IPS-NIHi7 (cell line): ENCODE measurements at regions not wholly inside any gene's neighbourhood (a gene's known extent, or its start where the extent isn't known, plus 50 kb on each side); places are given as distances from the start of the nearest gene placed in this dataset.
"Not testable (repeated sequence)": the region's sequence is repeated elsewhere in the genome, so short reads cannot be mapped to it uniquely, and the experiment has no call there.

Experiments used
- DNase-seq: peaks from one replicate; pipeline ENCODE4 v3.0.0; 2012; ENCODE audit warnings: mixed read lengths; ENCODE audit errors: extremely low spot score

DNA sequence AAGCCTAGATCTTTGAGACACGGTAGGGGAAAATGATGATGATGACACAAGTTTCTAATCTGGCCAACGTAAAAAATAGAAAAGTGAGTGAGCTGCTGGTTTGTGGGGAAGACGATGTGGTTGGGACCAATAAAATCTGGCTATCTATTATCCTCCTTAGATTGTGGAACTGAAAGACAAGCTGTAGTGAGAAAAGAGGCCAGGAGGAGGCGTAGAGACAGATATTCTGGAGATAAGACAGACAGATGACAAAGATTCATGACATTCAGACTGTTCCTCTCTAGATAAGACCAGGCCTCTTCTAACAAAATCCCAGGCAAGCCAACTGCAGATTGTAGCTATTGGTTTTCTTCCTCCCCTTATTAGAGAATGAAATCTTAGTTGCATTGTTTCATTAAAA is 376.3 kb upstream of the UBE2E3 start:
- DNase-seq = peak; percentile 30

DNA sequence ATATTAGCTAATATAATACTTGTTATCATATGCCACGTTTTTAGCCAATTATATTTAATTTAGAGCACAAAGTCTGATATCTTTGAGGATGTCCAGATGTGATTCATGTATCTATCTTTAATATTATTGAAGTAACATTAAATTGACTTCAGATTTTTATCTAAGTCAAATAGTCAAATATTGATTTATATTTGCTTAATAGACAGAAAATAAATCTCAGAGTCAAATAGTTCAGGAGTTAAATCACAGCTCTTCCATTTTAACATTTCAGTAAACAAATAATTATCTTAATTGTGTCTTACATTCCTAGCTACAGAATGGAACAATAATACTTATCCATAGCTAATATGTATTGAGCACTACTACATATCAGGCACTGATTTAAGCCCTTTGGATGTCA is 379.4 kb upstream of the UBE2E3 start:
- DNase-seq = no peak

DNA sequence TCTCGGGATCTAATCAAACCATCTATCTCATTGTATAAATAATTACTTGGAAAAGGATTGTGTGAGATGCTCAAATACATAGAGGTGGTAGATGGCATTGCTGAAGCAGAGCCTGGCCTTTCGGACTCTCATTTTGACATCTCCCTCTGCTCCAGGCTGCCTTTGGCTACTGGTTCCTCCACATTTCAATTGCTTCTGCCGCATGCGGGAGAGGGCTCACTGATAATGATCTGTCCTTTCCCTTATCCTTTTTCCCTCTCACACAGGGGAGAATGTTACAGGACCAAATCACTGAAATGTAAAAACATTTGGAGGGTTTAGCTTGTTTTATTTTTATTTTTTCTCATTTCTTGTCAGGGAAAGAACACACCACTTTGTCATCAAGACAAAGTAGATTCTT is 380.6 kb upstream of the UBE2E3 start:
- DNase-seq = no peak

DNA sequence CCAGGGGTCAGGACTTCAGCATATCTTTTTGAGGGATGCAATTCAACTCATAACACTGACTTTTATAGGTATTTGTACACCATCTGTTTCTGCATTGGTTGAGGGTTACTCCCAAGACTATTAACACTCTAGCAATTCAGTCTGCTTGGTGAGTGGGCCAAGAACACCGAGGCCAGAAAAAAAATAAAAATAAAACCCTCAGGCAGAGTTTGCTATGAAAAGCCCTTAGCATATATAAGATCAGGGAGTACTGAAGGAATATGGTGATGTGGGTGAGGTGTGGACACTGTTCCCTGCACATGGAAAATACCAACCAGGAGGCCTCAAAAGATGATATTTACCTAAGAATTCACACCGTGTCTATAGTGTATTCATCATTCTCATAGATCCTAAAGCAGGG is 383.2 kb upstream of the UBE2E3 start:
- DNase-seq = no peak

DNA sequence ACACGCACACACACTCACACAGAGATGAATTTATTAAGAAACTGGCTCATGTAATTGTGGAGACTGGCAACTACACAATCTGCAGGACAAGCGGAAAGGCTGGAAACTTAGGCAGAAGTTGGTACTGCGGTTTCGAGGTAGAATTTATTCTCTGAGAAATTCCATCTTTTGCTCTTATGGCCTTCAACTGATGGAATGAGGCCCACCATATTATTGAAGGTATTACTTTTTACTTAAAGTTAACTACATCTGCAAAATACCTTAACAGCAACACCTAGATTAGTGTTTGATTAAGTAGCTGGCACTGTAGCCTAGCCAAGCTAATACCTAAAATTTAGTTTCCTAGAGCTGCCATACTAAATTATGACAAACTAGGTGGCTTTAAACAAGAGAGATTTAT is 384.0 kb upstream of the UBE2E3 start:
- DNase-seq = no peak

DNA sequence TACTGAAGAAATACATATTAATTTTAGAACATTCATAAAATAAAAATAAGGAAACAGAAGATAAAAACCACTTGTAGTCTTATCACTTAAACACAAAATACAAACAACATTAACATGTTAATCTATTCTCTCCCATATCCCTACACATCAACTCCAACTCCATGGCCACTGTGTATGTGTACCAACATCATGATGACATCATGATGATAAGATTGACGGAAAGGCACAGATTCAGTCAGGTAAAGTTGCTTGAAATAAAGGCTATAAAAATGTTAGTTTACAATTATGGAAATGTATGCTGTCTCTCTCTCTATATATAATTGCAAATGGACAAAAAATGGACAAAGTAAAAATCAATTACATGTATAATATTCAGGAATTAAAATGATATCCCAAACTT is 388.5 kb upstream of the UBE2E3 start:
- DNase-seq = no peak

DNA sequence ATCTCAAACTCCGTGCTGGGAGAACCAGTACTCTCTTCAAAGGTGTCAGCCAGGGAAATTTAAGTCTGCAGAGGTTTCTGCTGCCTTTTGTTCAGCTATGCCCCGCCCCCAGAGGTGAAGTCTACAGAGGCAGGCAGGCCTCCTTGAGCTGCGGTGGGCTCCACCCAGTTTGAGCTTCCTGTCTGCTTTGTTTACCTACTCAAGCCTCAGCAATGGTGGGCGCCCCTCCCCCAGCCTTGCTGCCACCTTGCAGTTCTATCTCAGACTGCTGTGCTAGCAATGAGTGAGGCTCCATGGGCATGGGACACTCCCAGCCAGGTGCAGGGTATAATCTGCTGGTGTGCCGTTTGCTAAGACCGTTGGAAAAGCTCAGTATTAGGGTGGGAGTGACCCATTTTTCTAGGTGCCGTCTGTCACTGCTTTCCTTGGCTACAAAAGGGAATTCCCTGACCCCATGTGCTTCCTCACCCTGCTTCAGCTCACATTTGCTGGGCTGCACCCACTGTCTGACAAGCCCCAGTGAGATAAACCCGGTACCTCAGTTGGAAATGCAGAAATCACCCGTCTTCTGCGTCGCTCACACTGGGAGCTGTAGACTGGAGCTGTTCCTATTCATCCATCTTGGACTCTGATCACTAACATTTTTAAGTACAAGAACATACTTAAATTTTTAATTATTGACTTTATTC is 389.2 kb upstream of the UBE2E3 start:
- not testable (repeated sequence) for DNase-seq

DNA sequence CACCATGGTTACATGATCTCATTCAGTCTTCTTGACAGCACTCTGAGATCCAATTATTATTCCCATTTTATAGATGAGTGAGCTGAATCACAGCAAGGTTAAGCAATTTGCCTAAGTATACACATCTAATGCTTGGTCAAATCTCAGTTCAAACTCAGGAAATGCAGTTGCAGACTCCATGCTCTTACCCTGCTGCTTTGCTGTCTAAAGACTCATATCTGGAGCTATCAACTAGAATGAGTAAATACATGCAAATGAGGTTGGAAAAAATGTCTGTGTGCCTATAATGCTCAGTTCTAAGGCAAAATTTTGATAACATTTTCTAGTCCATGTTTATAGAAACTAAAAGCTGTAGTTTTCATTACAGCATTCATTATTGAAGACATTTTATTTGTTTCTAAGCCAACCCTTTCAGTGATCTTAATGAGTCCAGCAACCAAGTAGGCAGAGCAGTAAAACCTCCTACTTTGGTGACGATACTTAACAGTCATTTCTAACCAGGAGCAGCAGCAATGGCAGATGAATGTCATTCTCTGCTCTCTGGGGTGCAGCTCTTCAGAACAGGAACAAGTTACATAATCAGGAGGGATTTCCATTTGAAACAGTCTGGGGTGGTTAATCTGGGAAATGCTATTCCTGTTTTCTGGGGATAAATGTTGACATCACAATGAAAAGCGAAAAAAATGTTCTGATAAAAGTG is 396.8 kb upstream of the UBE2E3 start:
- DNase-seq = no peak

DNA sequence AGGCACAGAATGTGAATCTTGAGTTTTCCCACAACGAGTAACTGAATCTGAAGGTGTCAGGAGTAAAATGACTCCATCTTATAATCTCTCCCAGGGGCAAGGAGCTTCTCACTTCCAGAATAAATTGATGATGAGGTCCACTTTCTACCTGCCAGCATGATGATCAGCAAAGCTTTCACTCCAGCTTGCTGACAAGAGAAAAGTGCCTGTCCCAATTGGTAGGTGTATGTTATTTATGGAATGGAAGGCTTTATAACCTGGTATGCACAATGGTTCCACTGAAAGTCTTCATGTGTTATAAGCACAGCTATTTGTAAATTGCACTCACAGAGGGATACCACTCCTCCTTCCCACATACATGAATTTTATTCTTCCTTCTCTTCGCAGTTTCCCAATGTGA is 401.0 kb upstream of the UBE2E3 start:
- DNase-seq = no peak

DNA sequence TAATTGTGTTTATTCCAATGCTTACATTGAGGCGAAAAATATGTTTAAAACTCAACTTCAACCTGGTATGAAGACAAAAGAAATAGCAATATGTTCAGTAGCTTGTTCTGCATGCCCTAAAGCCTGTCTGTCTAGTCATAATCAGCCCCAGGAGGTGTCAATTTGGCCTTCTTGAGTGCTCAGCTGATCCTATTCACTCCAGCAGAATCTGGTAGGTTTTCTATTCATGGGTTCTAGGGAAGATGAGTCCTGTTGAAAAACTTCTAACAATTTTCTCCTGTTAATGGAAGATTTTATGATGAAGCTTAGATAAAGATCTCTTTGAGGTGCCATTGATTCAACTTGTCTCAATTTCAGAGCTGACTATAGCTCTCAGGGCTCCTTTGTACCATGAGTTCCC is 402.0 kb upstream of the UBE2E3 start:
- no peak for DNase-seq

DNA sequence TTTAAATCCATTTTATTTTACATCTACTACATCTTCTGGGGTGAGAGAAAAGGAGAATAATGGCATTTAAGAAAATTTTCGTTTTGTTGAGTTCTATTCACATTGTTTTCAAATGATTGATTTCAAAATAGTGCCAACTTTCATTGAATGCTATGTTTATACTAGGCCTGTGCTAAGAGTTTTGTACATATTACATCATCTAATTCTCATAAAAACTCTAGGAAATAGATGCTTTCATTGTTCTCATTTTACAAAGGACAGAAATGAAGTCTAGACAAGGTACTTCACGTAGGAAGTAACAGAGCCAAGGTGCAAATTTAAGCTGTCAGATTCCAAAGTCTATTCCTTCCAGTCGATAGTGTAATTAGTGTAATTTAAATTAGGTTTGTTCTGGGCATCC is 402.8 kb upstream of the UBE2E3 start:
- no peak for DNase-seq

DNA sequence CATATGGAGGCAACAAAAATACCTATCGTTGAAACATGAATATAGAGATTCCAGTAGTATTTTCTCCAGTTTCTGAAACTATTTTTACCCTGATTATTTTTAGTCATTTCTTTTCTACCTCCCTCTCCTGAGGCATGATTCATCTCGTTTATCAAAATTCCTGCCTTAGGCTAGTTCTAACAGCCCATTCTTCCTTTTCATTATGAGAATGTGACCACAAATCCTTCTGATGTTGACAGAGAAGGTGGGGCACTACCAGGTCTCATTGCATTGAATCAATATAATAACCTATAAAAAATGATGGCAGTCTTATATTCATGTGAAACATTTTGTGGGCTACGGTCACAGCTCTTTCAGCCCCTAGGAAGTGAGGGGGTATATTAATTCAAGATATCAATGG is 406.5 kb upstream of the UBE2E3 start:
- DNase-seq = no peak

DNA sequence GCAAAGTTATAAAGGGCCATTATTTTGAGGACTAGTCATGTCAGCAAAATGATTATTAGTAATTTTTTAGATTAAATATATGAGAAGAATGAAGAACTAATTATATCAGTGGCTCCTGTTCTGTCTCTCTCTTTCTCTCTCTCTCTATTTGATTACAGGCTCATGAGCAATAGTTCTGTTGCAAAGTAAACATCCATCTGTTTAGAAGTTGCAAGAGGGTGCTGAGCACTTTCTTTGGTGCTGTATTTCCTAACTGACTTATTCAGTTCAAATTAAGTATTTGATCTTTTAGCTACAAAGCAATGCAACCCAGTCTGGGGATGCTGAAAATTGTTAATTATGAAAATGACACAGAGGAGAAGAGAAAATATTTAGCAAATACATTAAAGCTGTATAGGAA is 408.1 kb upstream of the UBE2E3 start:
- no peak for DNase-seq

DNA sequence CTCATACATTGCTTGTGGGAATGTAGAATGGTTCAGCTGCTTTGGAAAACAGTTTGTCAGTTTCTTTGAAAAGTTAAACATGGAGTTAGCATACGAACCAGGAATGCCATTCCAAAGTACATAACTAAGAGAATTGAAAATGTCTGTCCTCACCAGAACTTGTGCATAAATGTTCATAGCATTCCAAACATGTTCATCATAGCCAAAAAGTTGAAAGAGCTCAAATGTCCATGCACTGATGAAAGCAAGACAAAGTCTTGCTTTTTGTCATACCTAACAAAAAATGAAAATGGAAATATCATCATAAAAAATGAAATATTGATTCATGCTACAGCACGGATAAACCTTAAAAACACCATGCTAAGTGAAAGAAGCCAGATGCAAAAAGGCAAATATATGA is 408.8 kb upstream of the UBE2E3 start:
- DNase-seq = no peak

DNA sequence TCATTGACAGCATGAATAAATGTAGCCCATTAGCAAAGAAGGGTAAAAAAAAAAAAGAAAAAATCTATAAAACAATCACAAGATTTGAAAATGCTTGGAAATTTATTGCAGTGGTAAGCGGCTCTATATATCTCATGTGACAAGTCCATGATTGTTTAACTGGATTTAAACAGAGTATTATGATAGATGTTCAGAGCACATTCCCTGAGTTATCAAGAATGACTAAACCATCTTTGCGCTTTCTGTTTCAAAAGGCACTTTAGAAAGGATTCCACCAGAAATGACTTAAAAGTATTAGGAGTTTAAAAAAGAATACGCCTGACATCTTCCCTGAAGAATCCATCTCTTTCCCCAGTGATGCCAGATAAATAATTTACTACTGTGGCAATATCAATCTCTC is 409.5 kb upstream of the UBE2E3 start:
- no peak for DNase-seq

DNA sequence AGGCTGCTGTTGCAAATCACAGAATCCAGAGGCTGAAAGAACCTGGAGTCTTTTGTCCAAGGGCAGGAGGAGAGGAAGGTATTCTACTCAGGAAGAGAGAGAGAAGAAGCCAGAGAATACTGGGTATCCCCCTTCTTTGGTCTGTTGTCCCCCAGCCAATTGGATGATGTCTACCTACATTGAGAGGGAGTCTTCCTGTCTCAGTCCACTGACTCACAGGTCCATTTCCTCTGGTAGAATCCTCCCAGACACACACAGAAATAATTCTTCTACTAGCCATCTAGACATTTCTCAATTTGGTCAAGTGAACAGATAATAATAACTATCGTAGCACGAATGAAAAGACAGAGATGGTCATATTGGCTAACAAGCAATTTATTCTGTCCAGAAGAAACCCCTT is 416.4 kb upstream of the UBE2E3 start:
- no peak for DNase-seq

DNA sequence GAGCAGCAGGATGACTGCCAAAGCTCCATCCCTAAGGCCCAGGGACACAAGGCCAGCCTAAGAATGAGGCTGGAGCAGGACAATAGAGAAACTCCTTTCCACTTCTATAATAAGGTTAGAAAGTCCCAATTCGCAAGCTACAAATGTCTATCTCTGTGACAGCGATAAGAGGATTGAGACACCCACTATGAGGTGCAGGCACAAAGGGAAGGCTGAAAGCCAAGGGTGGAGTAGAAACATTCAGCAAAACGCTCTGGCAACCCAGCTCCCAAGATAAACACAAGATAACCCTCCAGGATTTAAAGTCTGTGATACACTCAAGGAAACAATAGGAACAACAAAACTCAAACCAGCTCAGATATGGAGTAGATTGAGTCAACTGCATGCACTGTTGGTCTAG is 418.0 kb upstream of the UBE2E3 start:
- DNase-seq = no peak

DNA sequence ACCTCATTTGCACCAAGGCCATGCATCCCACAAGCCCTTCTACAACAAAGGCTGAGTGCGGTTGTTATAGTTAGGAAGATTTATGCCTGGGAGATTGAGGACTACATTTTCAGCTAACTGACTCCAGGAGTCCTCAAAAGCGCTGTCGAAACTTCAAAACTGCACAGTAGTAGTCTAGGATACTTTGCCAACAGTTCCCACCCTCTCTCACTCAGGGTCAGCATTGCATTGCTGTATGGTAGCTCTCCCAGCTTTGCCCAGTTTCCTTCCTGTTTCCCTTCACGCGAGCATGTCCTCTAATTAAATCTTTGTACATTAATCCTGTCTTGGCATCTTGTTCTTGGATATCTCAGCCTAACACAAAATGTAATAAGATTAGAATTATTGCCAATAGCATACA is 420.6 kb upstream of the UBE2E3 start:
- no peak for DNase-seq

DNA sequence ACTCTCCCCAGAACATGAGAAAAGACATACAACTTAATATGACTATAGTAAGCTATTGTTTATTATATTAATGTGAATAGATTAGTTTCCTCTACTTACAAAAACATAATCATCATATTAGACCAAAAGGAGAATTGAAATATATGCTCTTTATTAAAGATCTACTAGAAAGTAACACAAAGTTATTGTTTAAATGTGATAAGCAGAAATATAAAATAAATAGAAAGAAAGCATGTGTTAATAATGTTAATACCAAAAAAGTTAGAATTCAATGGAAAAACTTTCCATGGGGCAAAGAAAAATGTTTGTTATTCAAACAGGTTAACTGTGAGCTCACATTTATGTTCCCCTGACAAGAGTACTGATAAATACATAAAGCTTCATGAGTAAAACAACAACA is 421.4 kb upstream of the UBE2E3 start:
- no peak for DNase-seq

DNA sequence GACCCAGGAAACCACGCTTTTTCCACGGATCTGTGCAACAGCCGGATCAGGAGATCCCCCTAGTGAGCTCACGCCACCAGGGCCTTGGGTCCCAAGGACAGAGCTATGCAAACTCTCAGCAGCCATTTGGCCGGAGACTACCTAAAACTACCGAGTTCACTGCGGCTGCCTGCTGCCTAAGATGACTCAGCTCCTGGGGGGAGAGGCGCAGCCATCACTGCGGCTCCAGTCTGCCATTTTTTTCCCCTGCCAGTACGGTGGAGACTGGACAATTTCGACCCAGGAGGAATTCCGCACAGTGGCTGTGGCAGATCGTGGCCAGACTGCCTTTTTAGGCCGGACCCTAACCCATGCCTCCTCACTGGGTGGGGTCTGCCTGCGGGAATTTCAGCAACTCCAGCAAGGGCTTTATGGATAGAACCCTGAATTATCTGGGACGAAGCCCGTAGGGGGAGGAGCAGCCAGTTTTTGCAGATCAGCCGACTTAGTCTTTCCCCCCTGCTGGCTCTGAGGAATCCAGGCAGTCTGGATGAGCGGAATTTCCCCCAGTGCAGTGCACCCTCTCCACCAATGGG is 424.9 kb upstream of the UBE2E3 start:
- no peak for DNase-seq

DNA sequence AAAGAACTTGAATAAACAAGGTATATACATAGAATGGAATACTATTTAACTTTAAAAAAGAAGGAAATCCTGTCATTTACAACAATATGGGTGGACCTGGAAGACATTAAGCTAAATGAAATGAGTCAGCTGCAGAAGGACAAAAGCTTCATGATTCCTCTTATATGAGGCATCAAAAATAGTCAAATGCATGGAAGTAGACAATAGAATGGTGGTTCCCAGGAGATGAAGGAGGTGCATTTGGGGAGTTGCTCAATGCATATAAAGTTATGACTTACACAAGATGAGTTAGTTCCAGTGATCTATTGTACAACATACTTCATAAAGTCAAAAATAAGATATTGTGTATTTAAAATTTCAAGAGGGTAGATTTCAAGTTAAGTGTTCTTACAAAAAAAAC is 426.1 kb upstream of the UBE2E3 start:
- DNase-seq = no peak

DNA sequence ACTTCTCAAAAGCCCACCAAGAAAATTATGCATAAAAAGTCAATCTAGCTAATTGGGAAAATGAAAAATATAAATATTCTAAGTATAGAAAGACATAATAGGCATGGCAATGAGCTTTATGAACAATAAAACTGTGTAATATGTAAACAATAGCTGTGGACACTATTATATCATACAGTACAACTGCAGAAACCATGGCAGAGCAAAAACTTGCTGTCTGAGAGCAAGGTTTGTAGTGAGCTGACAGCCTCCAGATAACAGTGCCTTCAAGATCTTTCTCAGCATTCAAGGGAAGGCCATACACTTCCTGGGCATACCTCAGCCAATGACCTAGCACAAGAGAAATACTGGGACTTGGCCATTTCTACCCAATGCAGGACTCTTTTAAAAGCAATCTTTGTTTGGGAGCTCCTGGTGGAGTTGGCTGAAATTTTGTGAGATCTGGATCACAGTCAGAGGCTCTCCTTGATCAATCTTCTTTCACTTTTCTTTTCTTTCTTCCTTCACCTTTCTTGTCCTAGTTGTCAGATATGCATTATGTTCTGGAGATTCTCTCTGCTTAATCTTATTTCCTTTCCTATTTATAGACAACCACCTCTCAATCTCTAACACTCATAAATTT is 427.2 kb upstream of the UBE2E3 start:
- no peak for DNase-seq

DNA sequence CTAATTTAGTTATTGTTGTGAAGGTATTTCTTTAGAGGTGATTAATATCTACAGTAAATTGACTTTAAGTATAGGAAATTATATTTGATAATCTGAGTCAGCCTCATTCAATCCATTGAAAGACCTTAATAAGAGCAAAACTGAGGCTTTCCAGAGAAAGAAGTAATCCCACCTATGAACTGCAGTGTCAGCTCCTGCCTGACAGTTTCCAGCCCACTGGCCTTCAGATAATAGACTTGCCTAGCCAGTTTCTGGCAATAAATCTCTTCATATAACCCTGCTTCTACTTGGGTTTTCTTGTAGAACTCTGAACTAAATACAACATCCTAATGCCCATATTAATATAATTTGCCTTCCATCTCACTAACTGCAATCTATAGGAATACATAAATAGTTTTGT is 437.9 kb upstream of the UBE2E3 start:
- no peak for DNase-seq
